Fibroblast of lung (primary cell): ENCODE measurements at regions not wholly inside any gene's neighbourhood (a gene's known extent, or its start where the extent isn't known, plus 50 kb on each side); places are given as distances from the start of the nearest gene placed in this dataset.

Experiments used
- DNase-seq, 2 donors: peaks; one replicate each; pipeline versions ENCODE4 v3.0.0 to v3.0.0-alpha.2; 2010; ENCODE audit warnings: low read depth in 2 of 2
- H2AFZ ChIP-seq: 2 replicates; pipeline ENCODE4 v1.5.1; 2012; ENCODE audit warnings: low read length, control low read depth, inconsistent platforms
- H3K27ac ChIP-seq: 2 replicates; pipeline ENCODE4 v1.5.1; 2011; ENCODE audit warnings: low read length, control low read depth; ENCODE audit not compliant: insufficient read depth
- H3K27me3 ChIP-seq: 2 replicates; pipeline ENCODE4 v1.5.1; 2011; ENCODE audit warnings: mild to moderate bottlenecking, low read length; ENCODE audit not compliant: control insufficient read depth, insufficient read depth
- H3K36me3 ChIP-seq: 2 replicates; pipeline ENCODE4 v1.5.1; 2011; ENCODE audit warnings: low read length; ENCODE audit not compliant: control insufficient read depth, insufficient read depth
- H3K4me1 ChIP-seq: 2 replicates; pipeline ENCODE4 v1.5.1; 2011; ENCODE audit warnings: low read length; ENCODE audit not compliant: control insufficient read depth, insufficient read depth; ENCODE audit errors: extremely low read depth
- H3K4me2 ChIP-seq: 2 replicates; pipeline ENCODE4 v1.5.1; 2011; ENCODE audit warnings: low read length, control low read depth; ENCODE audit not compliant: insufficient read depth; ENCODE audit errors: extremely low read depth
- H3K4me3 ChIP-seq, 4 experiments: fragments of 200-600 bp in 1 of 4; sonication (generic) in 1 of 4; replicated peaks in 1 of 4; 2 replicates each; pipeline ENCODE4 v1.5.1; 2011 to 2016; ENCODE audit warnings: low read length in 4 of 4, low read depth in 3 of 4, mild to moderate bottlenecking in 3 of 4, control low read depth in 2 of 4, inconsistent platforms in 1 of 4, mixed read lengths in 1 of 4; ENCODE audit not compliant: insufficient read depth in 1 of 4; ENCODE audit errors: control extremely low read depth in 1 of 4
- H3K79me2 ChIP-seq: 2 replicates; pipeline ENCODE4 v1.5.1; 2012; ENCODE audit warnings: mild to moderate bottlenecking, low read length, inconsistent platforms; ENCODE audit not compliant: control insufficient read depth, insufficient read depth
- H3K9ac ChIP-seq: 2 replicates; pipeline ENCODE4 v1.5.1; 2011; ENCODE audit warnings: mild to moderate bottlenecking, low read length, control low read depth; ENCODE audit not compliant: insufficient read depth
- H3K9me3 ChIP-seq: 2 replicates; pipeline ENCODE4 v1.5.1; 2012; ENCODE audit warnings: low read depth, low read length; ENCODE audit not compliant: control insufficient read depth, insufficient read depth
- H4K20me1 ChIP-seq: 2 replicates; pipeline ENCODE4 v1.5.1; 2011; ENCODE audit warnings: low read length; ENCODE audit not compliant: control insufficient read depth, insufficient read depth; ENCODE audit errors: extremely low read depth
- CTCF ChIP-seq, 2 donors: IDR thresholded peaks in 1 of 2; conservative IDR thresholded peaks in 1 of 2; 1 replicate in 1 of 2; 2 replicates in 1 of 2; pipeline ENCODE4 v1.5.1; 2011 to 2012; ENCODE audit warnings: low read length in 2 of 2, control low read depth in 1 of 2, inconsistent platforms in 1 of 2, low read depth in 1 of 2, mild to moderate bottlenecking in 1 of 2
- EZH2 ChIP-seq: IDR thresholded peaks from 2 replicates; pipeline ENCODE4 v1.5.1; 2012; ENCODE audit warnings: low read length, control low read depth, mild to moderate bottlenecking; ENCODE audit errors: missing control alignments

- Histone ChIP-seq H3K4me3 (no peak overlapping the region), H3K27ac (no peak overlapping the region), H3K36me3 (no peaks in the 10 kb centered on the region), H2AFZ (no peak overlapping the region), H3K4me1 (no peaks in the 10 kb centered on the region), H3K4me2 (no peak overlapping the region), H3K9me3 (no peaks in the 10 kb centered on the region), H3K27me3 (no peaks in the 10 kb centered on the region), H3K9ac (no peak overlapping the region), H4K20me1 (no peaks in the 10 kb centered on the region), H3K79me2 (no peaks in the 10 kb centered on the region)
- TF ChIP-seq EZH2 (no peak), CTCF (conservative IDR thresholded peaks at IDR 0.05 in 1 of 2, IDR thresholded peaks at IDR 0.05 in 1 of 2; ENCODE audit: low read depth in 1 of 2, low read length in 2 of 2) (no peak)
- DNase-seq: no peak
Observed at GRCh38 chr17:55926276-55926990, 175.6 kb downstream of the PCTP start.

GRCh38 chr17:55930291-55930809 lies 179.5 kb downstream of the PCTP start:
- Histone ChIP-seq H3K27ac (no peak overlapping the region), H3K9me3 (no peaks in the 10 kb centered on the region), H3K36me3 (no peaks in the 10 kb centered on the region), H3K4me1 (no peaks in the 10 kb centered on the region), H3K4me2 (no peak overlapping the region), H3K9ac (no peak overlapping the region), H3K79me2 (no peaks in the 10 kb centered on the region), H2AFZ (no peak overlapping the region), H3K27me3 (no peaks in the 10 kb centered on the region), H3K4me3 (no peak overlapping the region), H4K20me1 (no peaks in the 10 kb centered on the region)
- no peak for DNase-seq
- no peak for TF ChIP-seq EZH2
- TF ChIP-seq CTCF (conservative IDR thresholded peaks at IDR 0.05 in 1 of 2, IDR thresholded peaks at IDR 0.05 in 1 of 2; ENCODE audit: low read depth in 1 of 2, low read length in 2 of 2): no peak

GRCh38 chr17:55931446-55931845 lies 180.6 kb downstream of the PCTP start:
- Histone ChIP-seq H3K9ac (no peak overlapping the region), H2AFZ (no peak overlapping the region), H3K4me2 (no peak overlapping the region), H3K27ac (no peak overlapping the region), H3K36me3 (no peaks in the 10 kb centered on the region), H3K4me3 (no peak overlapping the region), H3K9me3 (no peaks in the 10 kb centered on the region), H3K79me2 (no peaks in the 10 kb centered on the region), H3K4me1 (no peaks in the 10 kb centered on the region), H4K20me1 (no peaks in the 10 kb centered on the region), H3K27me3 (no peaks in the 10 kb centered on the region)
- TF ChIP-seq EZH2: no peak
- TF ChIP-seq CTCF (conservative IDR thresholded peaks at IDR 0.05 in 1 of 2, IDR thresholded peaks at IDR 0.05 in 1 of 2; ENCODE audit: low read depth in 1 of 2, low read length in 2 of 2): no peak
- DNase-seq: no peak
